Endothelial cell of hepatic sinusoid (primary cell): ENCODE measurements at regions not wholly inside any gene's neighbourhood (a gene's known extent, or its start where the extent isn't known, plus 50 kb on each side); places are given as distances from the start of the nearest gene placed in this dataset.
"Not testable (repeated sequence)": the region's sequence is repeated elsewhere in the genome, so short reads cannot be mapped to it uniquely, and the experiment has no call there.

Experiments used
- in situ Hi-C: cut with HindIII; loops from 2 replicates; pipeline ENCODE4 v1.10.0; 2017; ENCODE audit warnings: low sequenced_read_pairs

DNA sequence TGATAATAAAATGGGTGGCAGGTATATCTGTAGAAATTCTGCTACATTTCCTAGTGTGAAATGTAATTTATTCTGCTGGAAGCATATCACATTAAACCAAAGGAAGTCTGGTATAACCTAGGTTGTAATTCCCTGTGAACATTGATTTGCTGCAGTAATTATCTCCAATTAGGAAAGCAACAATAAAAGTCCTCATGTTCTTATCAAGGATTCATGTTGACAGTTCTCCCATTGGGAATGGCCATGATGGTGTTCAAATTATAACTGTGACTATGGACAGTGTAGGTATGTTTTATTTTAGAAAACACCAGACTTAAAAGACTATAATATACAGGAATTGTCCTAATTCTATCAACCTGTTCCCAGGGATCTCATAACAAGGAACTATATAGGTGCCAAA is 513.5 kb upstream of the MIR17HG start:
- in situ Hi-C loops: no loop called here

DNA sequence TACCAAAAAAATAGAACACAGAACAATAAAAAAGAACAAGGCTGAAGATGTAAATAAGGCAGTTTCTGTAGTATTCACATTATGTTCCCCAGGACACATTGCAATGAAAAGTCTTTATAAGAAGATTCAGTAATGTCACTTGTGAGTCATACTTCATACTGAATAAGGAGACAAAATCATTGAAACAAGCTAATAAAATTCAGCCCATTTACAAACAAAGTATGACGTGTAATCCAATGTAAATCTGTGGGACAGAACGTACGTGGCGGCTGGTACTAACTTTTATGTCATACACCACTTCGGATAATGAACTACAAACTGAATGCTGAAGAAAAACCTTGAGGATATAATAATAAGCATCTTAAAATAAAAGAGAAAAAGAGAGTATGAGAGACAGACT is 512.8 kb upstream of the MIR17HG start:
- in situ Hi-C loops: no loop called here

DNA sequence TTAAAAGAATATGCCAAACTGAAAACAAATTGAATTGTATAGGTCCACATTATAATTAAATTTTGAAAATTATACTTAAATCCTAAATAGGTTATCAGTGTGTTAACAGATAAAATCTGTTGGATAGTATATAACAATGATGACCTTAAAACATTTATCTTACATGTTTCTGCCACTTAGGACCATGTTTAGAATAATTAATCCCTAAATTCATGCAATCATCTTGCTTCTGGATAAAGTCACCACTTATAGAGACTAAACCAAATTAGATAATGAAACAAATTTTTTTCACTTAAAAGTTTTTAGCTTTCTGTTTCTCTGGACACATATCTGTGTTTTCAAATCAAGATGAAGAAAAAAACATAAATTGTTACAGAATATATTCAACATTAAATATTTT is 511.7 kb upstream of the MIR17HG start:
- in situ Hi-C loops: no loop called here

DNA sequence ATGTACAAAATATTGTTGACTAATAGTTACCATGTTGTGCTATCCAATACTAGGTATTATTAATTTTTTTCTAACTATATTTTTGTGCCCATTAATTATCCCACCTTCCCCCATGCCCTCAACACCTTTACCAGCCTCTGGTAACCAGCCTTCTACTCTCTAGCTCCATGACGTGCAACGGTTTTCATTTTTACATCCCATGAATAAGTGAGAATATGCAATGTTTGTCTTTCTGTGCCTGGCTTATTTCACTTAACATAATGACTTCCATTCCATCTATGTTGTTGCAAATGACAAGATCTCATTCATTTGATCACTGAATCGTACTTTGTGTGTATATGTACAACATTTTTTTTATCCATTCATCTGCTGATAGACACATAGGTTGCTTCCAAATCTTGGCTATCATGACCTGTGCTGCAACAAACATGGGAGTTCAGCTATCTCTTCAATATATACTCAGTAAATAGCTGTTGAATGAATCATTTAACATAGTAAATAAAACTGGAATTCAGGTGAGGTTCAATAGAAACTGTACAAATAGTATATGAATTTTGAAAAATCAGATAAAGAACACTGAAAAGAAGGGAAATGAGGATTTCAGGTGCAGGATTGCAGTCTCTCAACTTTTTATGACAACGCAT is 509.0 kb upstream of the MIR17HG start:
- in situ Hi-C loops: no loop called here

DNA sequence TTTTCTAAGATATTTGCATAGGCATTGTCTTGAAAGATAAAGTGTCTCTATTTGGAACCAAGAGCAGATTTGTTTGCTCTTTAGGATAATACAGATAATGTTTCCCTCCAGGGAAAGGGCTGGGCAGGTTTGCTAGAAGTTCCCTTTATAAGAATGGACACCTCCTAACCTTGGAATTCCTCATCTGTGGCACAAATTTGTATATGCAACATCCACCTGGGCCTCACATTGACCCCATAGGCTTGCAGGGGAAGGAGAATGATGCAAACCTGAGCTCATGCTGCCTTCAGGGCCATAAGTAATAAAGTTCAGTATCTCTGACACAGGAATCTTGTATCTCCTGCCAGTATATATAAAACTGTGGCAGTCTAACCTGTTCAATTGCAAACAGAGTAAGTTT is 508.4 kb upstream of the MIR17HG start:
- in situ Hi-C loops: no loop called here

DNA sequence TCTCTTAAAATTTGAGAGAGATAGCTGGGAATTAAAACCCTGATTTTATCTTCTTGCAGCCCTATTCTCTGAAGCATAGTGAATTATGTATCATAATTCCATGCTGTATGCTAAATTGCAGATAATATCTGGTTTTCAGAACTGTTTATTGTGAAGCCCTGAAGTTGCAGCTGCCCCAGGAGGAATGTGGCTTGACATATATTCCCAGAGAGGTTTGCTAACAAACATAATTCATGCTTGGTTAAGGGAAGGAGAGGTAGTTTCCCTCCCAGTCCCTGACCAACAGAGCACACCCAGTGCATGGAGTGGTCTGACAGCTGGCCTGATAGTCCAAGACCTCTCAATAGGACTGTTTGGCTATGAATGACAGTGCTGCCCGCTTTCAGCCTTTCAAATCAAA is 500.6 kb upstream of the MIR17HG start:
- in situ Hi-C loops: no loop called here

DNA sequence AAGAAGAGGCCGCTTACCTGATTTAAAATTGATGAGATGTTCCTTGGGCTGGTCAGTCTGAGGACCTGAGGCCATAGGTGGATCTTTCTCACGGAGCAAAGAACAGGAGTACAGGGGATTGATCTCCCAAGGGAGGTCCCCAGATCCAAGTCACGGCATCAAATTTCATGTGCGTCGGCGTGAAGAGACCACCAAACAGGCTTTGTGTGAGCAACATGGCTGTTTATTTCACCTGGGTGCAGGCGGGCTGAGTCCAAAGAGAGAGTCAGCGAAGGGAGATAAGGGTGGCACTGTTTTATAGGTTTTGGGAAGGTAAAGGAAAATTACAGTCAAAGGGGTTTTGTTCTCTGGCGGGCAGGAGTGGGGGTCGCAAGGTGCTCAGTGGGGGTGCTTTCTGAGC is 493.8 kb upstream of the MIR17HG start:
- in situ Hi-C loops: not testable (repeated sequence)

DNA sequence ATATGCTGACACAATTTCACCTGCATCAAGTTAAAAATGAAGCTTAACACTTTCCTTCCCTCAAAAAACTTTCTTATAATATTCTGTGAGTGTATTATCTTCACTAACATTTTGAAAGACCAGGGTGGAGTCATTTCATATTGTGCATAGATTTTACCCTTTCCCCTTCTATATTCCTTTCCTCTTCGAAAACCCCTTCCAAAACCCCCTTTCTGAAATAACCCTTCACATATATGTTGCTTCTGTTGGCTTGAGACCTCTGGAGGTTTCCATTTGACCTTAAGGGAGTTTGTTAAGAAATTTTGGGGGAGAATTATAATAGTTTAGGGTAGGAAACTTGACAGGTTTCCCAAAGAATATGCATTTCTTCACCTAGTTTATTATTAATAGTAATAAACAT is 489.6 kb upstream of the MIR17HG start:
- in situ Hi-C loops: no loop called here

DNA sequence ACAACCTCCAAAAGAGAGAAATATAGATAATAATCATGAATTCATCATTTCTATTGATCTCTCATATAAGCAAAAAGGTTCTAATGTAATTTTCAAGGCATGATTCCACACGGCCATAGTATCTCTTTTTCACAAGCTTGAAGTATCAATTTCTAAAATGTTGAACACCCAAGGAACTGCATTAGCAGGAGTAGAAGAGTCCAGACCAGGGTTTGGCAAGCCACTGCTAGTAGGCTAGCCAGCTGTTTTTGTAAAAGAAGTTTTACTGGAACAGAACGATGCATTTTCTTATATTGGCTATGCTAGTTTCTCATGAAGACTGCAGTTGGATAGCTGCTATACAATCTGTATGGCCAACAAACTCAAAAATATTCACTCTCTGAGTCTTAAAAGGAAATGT is 481.5 kb upstream of the MIR17HG start:
- in situ Hi-C loops: no loop called here

DNA sequence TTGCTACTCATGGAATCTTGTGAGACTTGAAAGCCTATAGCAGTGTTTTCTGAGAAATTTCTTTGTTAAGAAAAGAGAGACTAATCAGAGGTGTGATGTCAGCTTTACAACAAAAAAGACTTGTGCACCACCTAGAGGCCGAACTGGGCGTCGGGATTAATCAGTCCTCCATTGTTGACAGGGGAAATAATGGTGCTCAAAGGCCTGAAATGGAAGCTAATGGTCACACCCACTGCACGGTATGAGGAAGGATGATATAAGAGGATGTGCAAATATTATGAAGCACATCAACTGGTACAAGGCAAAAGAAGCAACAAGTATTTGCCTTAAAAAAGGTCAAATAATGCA is 480.2 kb upstream of the MIR17HG start:
- in situ Hi-C loops: no loop called here

DNA sequence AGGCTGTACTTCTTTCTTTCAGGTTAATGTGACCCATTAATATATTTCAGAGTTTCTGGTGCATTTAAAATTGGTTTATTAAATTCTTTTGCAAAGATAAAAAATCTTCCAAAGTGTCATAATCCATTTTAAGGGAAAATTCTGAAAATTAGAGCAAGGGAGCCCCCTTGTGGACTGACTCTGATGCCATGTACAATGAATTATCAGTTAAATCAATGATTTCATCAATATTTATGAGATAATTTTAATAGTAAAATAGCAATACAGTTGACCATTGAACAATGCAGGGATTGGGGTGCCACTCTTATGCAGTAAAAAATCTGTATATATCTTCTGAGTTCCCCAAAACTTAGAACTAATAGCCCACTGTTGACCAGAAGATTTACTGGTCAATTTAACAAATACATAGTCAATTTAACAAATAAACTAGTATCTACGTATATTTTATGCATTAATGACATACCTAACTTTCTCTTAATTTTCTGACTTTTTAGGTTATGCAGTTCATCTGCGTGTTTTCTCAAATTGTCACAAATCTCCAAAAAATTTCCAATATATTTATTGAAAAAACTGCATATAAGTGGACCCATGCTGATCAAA is 479.1 kb upstream of the MIR17HG start:
- in situ Hi-C loops: no loop called here

DNA sequence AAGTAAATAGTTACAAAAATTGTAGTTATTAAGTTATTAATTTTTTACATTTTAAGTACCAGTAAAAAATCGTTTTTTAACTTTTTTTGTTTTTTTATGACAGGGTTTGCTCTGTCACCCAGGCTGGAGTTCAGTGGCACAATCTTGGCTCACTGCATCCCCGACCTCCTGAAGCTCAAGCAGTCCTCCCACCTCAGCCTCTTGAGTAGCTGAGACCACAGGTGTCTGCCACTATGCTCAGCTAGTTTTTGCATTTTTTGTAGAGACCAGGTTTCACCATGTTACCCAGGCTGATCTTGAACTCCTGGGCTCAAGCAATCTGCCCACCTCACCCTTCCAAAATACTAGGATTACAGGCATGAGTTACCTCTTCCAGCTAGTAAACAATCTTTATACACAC is 477.9 kb upstream of the MIR17HG start:
- in situ Hi-C loops: no loop called here

DNA sequence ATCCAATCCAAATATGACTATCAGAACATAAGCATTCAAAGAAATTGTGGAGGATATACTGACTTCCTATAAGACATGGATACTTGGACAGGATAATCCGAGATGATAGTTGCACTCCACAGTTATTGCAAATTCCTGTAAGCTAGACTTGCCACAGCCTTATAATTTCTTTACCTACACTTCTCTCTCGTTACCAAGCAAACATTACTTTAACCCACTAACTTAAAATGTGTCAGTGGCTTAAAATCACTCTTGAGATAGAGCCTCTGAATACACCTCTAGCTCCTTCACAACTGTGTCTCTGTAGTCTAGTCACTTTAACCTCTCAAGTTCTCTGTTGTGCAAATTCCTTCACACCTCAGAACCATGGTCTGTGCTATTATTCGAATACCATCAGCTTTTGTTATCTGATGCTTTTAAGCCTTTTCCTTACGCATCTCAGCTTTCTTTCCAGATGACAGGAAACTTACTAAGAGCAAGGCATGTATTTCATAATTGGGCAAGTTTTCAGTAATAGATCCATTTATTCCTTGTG is 474.9 kb upstream of the MIR17HG start:
- in situ Hi-C loops: no loop called here

DNA sequence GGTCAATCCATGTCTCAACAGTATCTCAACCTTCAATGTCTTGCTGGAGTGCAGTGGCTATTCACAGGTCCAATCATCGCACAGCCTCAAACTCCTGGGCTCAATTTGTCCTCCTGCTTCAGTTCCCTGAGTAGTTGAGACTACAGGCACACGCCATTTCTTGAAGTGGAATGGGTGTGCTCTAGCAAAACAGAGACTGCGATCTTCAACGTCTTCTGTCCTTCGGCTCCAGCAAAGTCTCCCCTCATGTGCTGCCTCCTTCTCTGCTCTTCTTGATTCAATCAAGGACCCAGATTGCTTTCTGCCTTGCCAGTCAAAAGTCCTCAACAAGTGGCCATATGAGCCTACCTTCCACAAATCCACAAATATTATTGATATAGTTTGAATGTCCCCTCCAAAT is 466.7 kb upstream of the MIR17HG start:
- in situ Hi-C loops: no loop called here

DNA sequence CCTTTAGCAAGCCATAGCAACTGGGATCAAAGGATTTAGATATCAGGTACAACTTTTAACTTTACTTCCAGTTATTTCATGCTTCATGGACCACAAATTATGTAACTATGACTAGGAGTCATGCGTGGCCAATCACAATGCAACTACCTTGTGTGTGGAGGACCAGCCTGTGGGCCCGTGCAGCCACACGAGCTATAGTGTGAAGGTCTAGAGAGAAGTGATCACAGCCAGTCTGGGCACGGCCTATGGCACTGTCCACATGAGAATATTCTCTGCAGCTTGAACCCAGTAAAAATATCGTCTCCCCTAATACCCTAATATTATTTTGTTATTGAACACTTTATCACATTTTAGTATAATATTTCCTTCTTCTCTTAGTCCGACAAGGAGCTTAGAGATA is 464.9 kb upstream of the MIR17HG start:
- in situ Hi-C loops: no loop called here

DNA sequence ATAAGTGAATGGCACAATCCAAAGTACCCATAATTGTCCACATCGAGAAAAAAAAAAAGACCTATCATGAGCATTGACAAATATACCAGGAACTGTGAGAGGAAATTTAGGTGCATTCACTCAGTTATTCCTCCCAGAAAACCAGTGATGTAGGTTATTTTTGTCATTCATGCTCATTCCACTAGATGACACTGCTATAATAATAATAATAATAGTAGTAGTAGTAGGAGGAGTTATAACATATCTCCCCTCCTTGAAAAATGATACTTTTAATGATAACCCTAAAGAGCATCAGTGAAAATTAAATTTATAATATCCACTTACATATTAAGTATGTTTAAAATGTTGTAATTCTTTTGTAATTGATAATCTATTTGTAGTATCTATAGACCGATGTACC is 463.9 kb upstream of the MIR17HG start:
- in situ Hi-C loops: no loop called here

DNA sequence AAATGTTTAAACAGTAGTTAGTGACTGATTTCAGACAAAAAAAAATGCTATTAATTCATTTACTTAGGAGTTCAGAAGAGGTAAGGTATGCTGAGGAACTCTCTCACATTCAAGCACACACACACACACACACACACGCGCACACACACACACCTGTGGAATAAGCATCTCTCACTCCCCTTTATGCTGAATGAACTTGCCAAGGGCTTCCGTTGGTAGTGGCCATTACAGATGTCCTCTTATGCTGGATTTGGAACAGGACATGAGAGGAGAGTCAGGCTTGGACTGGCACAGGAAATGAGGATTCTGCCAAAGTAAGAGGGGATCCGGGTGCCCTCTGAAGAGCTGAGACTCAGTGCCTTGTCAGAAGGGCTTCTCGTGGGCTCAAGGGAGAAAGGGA is 463.4 kb upstream of the MIR17HG start:
- in situ Hi-C loops: no loop called here

DNA sequence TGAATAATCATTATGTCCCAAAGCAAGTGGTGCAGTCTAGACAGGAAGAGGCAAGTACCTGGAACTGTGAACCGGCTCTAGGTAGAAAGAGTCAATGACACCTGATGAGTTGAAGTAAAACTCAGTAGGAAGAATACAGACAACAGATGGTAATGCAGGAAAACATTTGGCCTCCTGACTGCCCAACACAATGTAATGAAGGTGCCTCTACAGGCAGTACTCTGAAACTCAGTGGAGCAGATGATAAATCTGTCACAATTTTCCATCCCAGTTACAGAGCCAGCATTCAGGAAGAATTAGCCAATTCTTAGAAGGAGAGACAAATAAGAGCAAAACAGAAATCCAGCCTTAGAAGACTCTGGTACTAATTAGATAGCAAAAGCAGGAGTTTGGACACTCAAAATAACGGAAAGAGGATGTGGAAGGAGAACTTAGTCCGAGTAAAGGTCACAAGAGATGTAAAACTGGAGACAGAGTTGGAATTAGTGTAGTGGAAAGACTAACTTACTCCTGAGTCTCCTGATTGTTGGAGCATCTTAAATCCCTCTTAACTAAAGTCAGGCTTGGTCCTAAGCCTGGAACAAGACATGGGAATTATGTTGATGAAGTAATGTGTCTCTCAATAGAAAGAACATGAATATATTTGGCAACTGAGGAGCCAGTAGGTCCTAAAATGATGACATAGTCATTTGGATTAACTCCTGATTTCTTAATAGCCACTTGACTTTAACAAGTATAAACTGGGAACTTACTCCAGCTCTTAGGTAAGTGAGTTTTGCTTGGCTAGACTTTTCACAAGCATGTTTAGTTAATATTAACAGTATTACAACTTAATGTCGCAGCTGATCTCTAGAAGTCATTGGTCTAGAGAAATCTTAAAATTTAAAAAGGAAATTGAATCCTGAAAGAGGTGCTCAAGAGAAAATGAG is 457.3 kb upstream of the MIR17HG start:
- in situ Hi-C loops: no loop called here

DNA sequence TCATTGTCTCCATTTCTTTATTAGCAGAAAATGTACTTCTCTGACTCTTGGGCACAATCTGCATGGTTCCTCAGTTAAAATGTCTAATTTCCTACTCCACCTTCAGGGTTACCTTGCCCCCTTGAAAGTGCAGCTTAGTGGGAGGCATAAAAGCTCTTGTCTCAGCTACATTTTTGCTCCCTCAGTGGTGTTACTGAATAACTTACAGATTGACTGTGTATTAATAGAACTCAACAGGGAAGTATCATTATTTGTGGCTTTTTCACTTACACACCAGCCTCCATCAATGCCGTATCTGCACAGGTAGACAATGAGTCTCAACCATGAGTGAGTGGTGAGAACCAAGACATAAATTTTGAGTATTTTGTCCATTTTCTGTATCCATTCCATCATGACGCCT is 456.2 kb upstream of the MIR17HG start:
- in situ Hi-C loops: no loop called here

DNA sequence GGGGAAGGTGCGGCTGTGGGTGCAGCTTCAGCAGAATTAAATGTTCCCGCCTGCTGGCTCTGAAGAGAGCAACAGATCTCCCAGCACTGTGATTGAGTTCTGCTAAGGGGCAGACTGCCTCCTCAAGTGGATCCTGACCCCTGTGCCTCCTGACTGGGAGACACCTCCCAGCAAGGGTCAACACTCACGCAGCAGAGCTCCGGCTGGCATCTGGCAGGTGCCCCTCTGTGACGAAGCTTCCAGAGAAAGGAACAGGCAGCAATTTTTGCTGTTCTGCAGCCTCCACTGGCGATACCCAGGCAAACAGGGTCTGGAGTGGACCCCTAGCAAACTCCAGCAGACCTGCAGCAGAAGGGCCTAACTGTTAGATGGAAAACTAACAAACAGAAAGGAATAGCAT is 454.3 kb upstream of the MIR17HG start:
- in situ Hi-C loops: not testable (repeated sequence)

DNA sequence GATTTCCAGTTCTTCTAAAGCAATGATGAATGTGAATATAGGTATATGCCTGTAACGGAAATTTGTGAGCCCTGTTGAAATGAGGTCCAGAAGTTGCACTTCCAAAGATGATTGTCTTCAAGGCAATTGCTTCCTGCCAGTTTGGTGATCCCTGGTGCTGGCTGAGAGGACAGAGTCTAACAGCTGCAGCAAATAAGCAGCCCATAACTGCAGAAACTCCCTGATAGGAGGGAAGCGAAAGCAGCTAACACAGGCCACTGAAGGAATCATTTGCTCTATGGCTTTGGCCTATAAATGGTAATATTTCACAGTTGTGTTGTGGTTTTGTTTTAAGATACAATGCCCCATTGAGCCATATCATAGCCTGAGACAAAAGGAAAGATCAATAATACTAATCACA is 451.5 kb upstream of the MIR17HG start:
- in situ Hi-C loops: no loop called here

DNA sequence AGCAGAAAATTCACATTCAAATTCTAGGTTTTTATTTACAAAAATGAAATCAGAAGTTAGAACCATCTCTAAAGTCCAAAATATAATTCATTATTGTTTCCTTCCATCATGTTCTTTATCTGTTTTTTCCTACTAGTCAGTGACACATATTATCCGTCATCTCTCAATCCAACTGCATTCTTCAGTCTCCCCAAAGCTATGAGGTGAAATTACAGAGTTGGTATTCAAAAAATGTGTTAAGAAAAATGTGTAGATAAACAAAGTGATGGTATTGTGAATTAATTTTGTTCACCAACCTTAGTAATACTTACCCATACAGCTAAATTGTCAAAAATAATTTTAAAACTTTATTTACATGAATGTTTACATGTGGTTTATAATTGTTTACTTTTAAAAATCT is 448.7 kb upstream of the MIR17HG start:
- in situ Hi-C loops: no loop called here
